Astrocyte of the cerebellum (primary cell): ENCODE measurements at regions not wholly inside any gene's neighbourhood (a gene's known extent, or its start where the extent isn't known, plus 50 kb on each side); places are given as distances from the start of the nearest gene placed in this dataset.

Experiments used
- DNase-seq: peaks from one replicate; pipeline ENCODE4 v3.0.0-alpha.2; 2011; ENCODE audit warnings: low read depth
- H3K4me3 ChIP-seq: 2 replicates; pipeline ENCODE4 v1.5.1; 2011; ENCODE audit warnings: mild to moderate bottlenecking, low read depth, low read length, moderate library complexity
- CTCF ChIP-seq: IDR thresholded peaks from 2 replicates; pipeline ENCODE4 v1.5.1; 2012; ENCODE audit warnings: low read length, low read depth, moderate library complexity, mild to moderate bottlenecking; ENCODE audit errors: missing control alignments
- in situ Hi-C: cut with HindIII; loops from 2 replicates; pipeline ENCODE4 v1.10.0; 2017; ENCODE audit warnings: low sequenced_read_pairs

DNA sequence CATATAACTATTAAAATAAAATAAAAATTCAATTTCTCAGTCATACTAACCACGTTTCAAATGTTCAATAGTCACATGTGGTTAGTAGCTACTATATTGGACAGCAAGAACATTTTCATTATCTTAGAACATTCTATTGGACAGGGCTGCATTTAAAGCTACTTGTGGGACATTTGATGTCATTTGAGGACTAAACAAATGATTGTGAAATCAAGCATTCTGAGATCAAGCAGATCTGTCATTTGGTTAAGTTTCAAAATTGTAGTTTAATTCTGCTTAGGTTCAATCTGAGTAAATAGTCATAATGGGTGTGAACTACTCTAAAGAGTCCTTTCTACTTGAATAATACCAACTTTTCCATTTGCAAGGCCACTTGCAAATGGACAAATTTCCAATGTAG is 226.9 kb upstream of the C9orf72 start:
- TF ChIP-seq CTCF, result no peak
- H3K4me3 ChIP-seq, result no peak overlapping the region
- no peak for DNase-seq
- in situ Hi-C loops, result no loop called here

DNA sequence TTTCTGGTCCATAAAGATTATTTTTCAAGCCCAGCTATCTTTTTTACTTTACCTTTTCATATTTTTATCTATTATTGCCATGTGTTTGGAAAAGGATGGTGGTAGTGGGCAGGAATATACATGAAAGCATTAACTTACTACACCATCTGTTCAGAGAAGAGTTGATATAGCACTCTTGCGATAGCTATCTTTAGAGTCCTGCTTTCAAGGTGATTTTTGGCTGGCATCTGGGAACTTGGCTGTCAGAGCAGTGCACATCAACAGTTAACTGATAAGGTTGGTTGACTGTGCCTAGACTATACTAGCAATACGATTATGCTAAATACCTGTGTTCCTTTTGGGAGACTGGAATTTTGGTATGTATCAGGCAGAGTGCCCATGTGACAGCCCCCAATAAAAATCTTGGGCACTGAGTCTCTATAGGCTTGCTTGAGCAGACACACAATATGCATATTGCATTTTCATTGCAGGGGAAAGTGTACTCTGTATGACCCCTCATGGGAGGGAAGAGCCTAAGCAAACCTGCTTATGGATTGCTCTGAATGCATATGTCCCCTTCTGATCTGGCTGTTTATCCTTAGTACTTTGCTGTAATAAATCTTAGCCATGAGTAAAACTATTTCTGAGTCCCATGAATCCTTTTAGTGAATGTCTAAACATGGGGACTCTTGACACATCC is 227.6 kb upstream of the C9orf72 start:
- no peak overlapping the region for H3K4me3 ChIP-seq
- no peak for DNase-seq
- in situ Hi-C loops, result no loop called here
- no peak for TF ChIP-seq CTCF

GRCh38 chr9:27801545-27801944 is 228.3 kb upstream of the C9orf72 start:
- in situ Hi-C loops, result no loop called here
- DNase-seq, result no peak
- no peak overlapping the region for H3K4me3 ChIP-seq
- no peak for TF ChIP-seq CTCF

- no peak for DNase-seq
- no peak for TF ChIP-seq CTCF
- H3K4me3 ChIP-seq, result no peak overlapping the region
- in situ Hi-C loops, result no loop called here
Measured at GRCh38 chr9:27802418-27802817, 229.1 kb upstream of the C9orf72 start.

GRCh38 chr9:27808864-27809263 is 235.6 kb upstream of the C9orf72 start:
- no peak for TF ChIP-seq CTCF
- DNase-seq, result no peak
- H3K4me3 ChIP-seq, result no peak overlapping the region
- in situ Hi-C loops, result no loop called here

- in situ Hi-C loops, result no loop called here
- TF ChIP-seq CTCF, result no peak
- DNase-seq, result no peak
- H3K4me3 ChIP-seq, result no peak overlapping the region
Measured at GRCh38 chr9:27817747-27818146, 244.5 kb upstream of the C9orf72 start.
